ENCODE measurements at regions not wholly inside any gene's neighbourhood (a gene's known extent, or its start where the extent isn't known, plus 50 kb on each side); places are given as distances from the start of the nearest gene placed in this dataset.

- no TSS peak for BruUV-seq (replicated peaks)
- no peak overlapping the region for H2AFZ ChIP-seq (ENCODE audit: low read depth, low read length, poor library complexity, severe bottlenecking)
- ATAC-seq (no peak), DNase-seq (ENCODE audit: low read depth, low spot score) (no peak)
- H4K20me1 ChIP-seq (ENCODE audit: insufficient read depth) = no peaks in the 10 kb centered on the region
- H3K4me2 ChIP-seq (ENCODE audit: low read length) = no peak overlapping the region
- no peak overlapping the region for H3K4me3 ChIP-seq (replicated peaks in 1 of 2; ENCODE audit: low read depth in 1 of 2, low read length in 2 of 2)
- H3K9ac ChIP-seq (ENCODE audit: low read length) = no peak overlapping the region
- no peaks in the 10 kb centered on the region for H3K9me2 ChIP-seq (ENCODE audit: insufficient read depth)
- no peak overlapping the region for H3K27ac ChIP-seq (ENCODE audit: low read depth, low read length)
- CTCF ChIA-PET = no interaction called here
- no peaks in the 10 kb centered on the region for H3K79me2 ChIP-seq (ENCODE audit: insufficient read depth, low read length)
- H3K4me1 ChIP-seq (ENCODE audit: control insufficient read depth in 1 of 2, insufficient read depth in 2 of 2, low read length in 2 of 2) = no peaks in the 10 kb centered on the region
- no peaks in the 10 kb centered on the region for H3K36me3 ChIP-seq (ENCODE audit: control insufficient read depth in 1 of 2, insufficient read depth in 2 of 2, low read length in 2 of 2)
- intact Hi-C loops (cut with micrococcal nuclease) = no loop called here
- POLR2A ChIA-PET = no interaction called here
- H3K27me3 ChIP-seq (ENCODE audit: insufficient read depth, low read length) = peaks cover 7% of the 10 kb centered on the region
- RAD21 ChIA-PET (ENCODE audit: low non-redundant PET in 1 of 2, low total read pairs in 2 of 2, uncharacterized antibody in 2 of 2, unreplicated experiment in 2 of 2) = no interaction called here
- TF ChIP-seq CBX3 (IDR thresholded peaks at IDR 0.05; ENCODE audit: low read depth) = no peak
- TF ChIP-seq RAD21 (IDR thresholded peaks at IDR 0.05; ENCODE audit: low read depth) = no peak
- no peak for TF ChIP-seq ELF1 (IDR thresholded peaks at IDR 0.05; ENCODE audit: borderline replicate concordance, low read depth)
- TF ChIP-seq TCF7L2 (IDR thresholded peaks at IDR 0.05; ENCODE audit: borderline replicate concordance, extremely low read depth, insufficient read depth, insufficient read length) = no peak
- TF ChIP-seq, protein P1, sequence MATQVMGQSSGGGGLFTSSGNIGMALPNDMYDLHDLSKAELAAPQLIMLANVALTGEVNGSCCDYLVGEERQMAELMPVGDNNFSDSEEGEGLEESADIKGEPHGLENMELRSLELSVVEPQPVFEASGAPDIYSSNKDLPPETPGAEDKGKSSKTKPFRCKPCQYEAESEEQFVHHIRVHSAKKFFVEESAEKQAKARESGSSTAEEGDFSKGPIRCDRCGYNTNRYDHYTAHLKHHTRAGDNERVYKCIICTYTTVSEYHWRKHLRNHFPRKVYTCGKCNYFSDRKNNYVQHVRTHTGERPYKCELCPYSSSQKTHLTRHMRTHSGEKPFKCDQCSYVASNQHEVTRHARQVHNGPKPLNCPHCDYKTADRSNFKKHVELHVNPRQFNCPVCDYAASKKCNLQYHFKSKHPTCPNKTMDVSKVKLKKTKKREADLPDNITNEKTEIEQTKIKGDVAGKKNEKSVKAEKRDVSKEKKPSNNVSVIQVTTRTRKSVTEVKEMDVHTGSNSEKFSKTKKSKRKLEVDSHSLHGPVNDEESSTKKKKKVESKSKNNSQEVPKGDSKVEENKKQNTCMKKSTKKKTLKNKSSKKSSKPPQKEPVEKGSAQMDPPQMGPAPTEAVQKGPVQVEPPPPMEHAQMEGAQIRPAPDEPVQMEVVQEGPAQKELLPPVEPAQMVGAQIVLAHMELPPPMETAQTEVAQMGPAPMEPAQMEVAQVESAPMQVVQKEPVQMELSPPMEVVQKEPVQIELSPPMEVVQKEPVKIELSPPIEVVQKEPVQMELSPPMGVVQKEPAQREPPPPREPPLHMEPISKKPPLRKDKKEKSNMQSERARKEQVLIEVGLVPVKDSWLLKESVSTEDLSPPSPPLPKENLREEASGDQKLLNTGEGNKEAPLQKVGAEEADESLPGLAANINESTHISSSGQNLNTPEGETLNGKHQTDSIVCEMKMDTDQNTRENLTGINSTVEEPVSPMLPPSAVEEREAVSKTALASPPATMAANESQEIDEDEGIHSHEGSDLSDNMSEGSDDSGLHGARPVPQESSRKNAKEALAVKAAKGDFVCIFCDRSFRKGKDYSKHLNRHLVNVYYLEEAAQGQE (IDR thresholded peaks at IDR 0.05; ENCODE audit: low read depth) = no peak
- no peak for TF ChIP-seq EZH2phosphoT487 (IDR thresholded peaks at IDR 0.05; ENCODE audit: borderline replicate concordance)
- no peak for TF ChIP-seq SP1 (IDR thresholded peaks at IDR 0.05; ENCODE audit: low read depth)
- no peak for TF ChIP-seq FOSL1 (IDR thresholded peaks at IDR 0.05; ENCODE audit: low read depth)
- TF ChIP-seq, protein P2, sequence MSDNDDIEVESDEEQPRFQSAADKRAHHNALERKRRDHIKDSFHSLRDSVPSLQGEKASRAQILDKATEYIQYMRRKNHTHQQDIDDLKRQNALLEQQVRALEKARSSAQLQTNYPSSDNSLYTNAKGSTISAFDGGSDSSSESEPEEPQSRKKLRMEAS (IDR thresholded peaks at IDR 0.05) = no peak
- TF ChIP-seq ATF3 (IDR thresholded peaks at IDR 0.05) = no peak
- TF ChIP-seq ZFX (IDR thresholded peaks at IDR 0.05) = no peak
- no peak for TF ChIP-seq SIN3A (IDR thresholded peaks at IDR 0.05; ENCODE audit: low read depth)
- no peak for TF ChIP-seq POLR2AphosphoS5 (IDR thresholded peaks at IDR 0.05; ENCODE audit: low read depth, low read length)
- TF ChIP-seq SRF (IDR thresholded peaks at IDR 0.05; ENCODE audit: low read depth) = no peak
- no peak for TF ChIP-seq CEBPB (IDR thresholded peaks at IDR 0.05; ENCODE audit: low read depth)
- TF ChIP-seq EGR1 (IDR thresholded peaks at IDR 0.05; ENCODE audit: low read depth) = no peak
- TF ChIP-seq ZNF274 (IDR thresholded peaks at IDR 0.05; ENCODE audit: low read depth, low read length) = no peak
- TF ChIP-seq, protein P3, sequence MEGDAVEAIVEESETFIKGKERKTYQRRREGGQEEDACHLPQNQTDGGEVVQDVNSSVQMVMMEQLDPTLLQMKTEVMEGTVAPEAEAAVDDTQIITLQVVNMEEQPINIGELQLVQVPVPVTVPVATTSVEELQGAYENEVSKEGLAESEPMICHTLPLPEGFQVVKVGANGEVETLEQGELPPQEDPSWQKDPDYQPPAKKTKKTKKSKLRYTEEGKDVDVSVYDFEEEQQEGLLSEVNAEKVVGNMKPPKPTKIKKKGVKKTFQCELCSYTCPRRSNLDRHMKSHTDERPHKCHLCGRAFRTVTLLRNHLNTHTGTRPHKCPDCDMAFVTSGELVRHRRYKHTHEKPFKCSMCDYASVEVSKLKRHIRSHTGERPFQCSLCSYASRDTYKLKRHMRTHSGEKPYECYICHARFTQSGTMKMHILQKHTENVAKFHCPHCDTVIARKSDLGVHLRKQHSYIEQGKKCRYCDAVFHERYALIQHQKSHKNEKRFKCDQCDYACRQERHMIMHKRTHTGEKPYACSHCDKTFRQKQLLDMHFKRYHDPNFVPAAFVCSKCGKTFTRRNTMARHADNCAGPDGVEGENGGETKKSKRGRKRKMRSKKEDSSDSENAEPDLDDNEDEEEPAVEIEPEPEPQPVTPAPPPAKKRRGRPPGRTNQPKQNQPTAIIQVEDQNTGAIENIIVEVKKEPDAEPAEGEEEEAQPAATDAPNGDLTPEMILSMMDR (IDR thresholded peaks at IDR 0.05 in 2 of 3, conservative IDR thresholded peaks at IDR 0.05 in 1 of 3; ENCODE audit: borderline replicate concordance in 1 of 3, insufficient read depth in 1 of 3, low read depth in 2 of 3, low read length in 2 of 3) = no peak
- no peak for TF ChIP-seq JUND (IDR thresholded peaks at IDR 0.05)
- TF ChIP-seq YY1 (IDR thresholded peaks at IDR 0.05; ENCODE audit: extremely low read depth, insufficient replicate concordance, low read depth, low read length) = no peak
- no peaks in the 10 kb centered on the region for H3K9me3 ChIP-seq (ENCODE audit: control insufficient read depth in 1 of 2, insufficient read depth in 1 of 2, low read depth in 1 of 2, low read length in 2 of 2)
These were observed 145.4 kb upstream of the ZBED5 start for GRCh38 chr11:11003226-11003625.

Measured in HCT116 (cell line).